ENCODE measurements at regions not wholly inside any gene's neighbourhood (a gene's known extent, or its start where the extent isn't known, plus 50 kb on each side); places are given as distances from the start of the nearest gene placed in this dataset.

DNA sequence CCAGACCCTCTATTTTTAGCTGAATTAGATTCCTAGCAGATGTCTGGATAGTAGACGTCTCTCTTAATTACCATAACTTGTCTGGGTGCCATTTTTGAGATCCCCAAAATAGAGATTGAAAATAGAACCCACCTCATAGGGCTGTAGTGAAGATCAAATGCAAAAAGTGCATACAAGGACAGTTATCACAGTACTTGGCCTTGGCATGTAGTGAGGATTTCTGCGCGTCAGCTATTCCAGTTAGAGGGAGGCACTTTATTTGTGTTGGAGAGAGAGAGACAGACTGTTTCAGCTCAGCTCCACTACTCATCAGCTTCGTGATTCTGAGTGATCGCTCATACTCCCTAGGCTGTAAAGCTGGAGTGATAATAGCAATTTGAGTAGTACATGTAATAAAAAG lies 59.6 kb upstream of the CDH13 start:
- DNase-seq = no peak
- Histone ChIP-seq H3K27ac (no peak overlapping the region), H3K9me3 (peaks cover 0 to 4% (median 0%) of the 10 kb centered on the region in 4 donors), H3K27me3 (no peaks in the 10 kb centered on the region), H3K36me3 (no peaks in the 10 kb centered on the region), H3K4me3 (no peak overlapping the region), H3K4me1 (no peaks in the 10 kb centered on the region)
- TF ChIP-seq POLR2AphosphoS5 (IDR thresholded peaks at IDR 0.05) = no peak
- TF ChIP-seq, protein P1, sequence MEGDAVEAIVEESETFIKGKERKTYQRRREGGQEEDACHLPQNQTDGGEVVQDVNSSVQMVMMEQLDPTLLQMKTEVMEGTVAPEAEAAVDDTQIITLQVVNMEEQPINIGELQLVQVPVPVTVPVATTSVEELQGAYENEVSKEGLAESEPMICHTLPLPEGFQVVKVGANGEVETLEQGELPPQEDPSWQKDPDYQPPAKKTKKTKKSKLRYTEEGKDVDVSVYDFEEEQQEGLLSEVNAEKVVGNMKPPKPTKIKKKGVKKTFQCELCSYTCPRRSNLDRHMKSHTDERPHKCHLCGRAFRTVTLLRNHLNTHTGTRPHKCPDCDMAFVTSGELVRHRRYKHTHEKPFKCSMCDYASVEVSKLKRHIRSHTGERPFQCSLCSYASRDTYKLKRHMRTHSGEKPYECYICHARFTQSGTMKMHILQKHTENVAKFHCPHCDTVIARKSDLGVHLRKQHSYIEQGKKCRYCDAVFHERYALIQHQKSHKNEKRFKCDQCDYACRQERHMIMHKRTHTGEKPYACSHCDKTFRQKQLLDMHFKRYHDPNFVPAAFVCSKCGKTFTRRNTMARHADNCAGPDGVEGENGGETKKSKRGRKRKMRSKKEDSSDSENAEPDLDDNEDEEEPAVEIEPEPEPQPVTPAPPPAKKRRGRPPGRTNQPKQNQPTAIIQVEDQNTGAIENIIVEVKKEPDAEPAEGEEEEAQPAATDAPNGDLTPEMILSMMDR (IDR thresholded peaks at IDR 0.05) = no peak
- no peak for TF ChIP-seq EP300 (IDR thresholded peaks at IDR 0.05)
- TF ChIP-seq POLR2A (IDR thresholded peaks at IDR 0.05) = no peak
- WGBS, 2 donors = 79 to 82% methylated on average over 5 of the region's 5 CpGs
- intact Hi-C loops (cut with DNase I) = no loop called here

DNA sequence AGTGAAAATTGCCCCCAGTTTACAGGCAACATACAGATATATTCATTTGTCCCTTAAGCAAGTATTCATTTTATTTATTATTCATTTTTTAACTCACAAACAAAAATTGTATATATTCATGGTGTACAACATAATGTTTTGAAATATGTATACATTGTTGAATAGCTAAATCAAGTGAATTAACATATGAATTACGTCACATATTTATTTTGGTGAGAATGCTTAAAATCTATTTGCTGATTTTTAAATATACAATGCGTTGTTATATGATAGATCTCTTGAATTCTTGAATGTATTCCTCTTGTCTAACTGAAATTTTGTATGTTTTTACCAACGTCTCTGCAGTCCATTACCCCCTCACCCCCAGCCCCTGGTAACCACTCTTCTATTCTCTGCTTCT lies 63.4 kb upstream of the CDH13 start:
- intact Hi-C loops (cut with DNase I) = no loop called here
- H3K4me3 ChIP-seq = no peak overlapping the region

DNA sequence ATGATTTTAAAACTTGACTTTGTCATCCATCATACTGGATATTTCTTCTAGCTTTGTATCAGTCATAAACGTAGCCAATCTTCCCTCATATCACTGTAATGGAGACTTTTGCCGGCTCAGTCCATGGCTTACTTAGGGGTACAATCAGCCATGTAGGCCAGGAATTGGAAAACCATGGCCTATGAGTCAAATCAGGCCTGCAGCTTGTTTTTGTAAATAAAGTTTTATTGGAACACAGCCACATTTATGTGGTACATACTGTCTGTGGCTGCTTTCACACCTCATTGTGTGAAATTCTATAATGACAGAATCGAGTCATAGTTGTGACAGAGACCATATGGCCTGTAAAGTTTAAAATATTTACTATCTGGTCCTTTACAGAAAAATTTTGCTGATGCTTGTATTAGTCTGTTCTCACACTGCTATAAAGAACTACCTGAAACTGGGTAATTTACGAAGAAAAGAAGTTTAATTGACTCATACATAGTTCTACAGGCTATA lies 64.5 kb upstream of the CDH13 start:
- no peak overlapping the region for H3K27ac ChIP-seq
- intact Hi-C loops (cut with DNase I) = no loop called here
- peaks cover 0 to 4% (median 0%) of the 10 kb centered on the region in 4 donors for H3K9me3 ChIP-seq
- no peaks in the 10 kb centered on the region for H3K27me3 ChIP-seq
- no peaks in the 10 kb centered on the region for H3K36me3 ChIP-seq
- no peak for TF ChIP-seq POLR2AphosphoS5 (IDR thresholded peaks at IDR 0.05)
- TF ChIP-seq EP300 (IDR thresholded peaks at IDR 0.05) = no peak
- TF ChIP-seq POLR2A (IDR thresholded peaks at IDR 0.05) = no peak
- TF ChIP-seq, protein P1 (IDR thresholded peaks at IDR 0.05) = no peak
- no peak overlapping the region for H3K4me3 ChIP-seq
- DNase-seq = no peak
- H3K4me1 ChIP-seq = no peaks in the 10 kb centered on the region
- WGBS, 2 donors = 81 to 91% methylated on average over 4 of the region's 4 CpGs

More for the DNA sequence above, 63.4 kb upstream of the CDH13 start:
- peaks cover 0 to 4% (median 0%) of the 10 kb centered on the region in 4 donors for H3K9me3 ChIP-seq
- no peaks in the 10 kb centered on the region for H3K27me3 ChIP-seq
- TF ChIP-seq, protein P1 (IDR thresholded peaks at IDR 0.05) = no peak
- TF ChIP-seq POLR2A (IDR thresholded peaks at IDR 0.05) (no peak), POLR2AphosphoS5 (IDR thresholded peaks at IDR 0.05) (no peak), EP300 (IDR thresholded peaks at IDR 0.05) (no peak)
- H3K36me3 ChIP-seq = no peaks in the 10 kb centered on the region
- no peaks in the 10 kb centered on the region for H3K4me1 ChIP-seq
- DNase-seq = no peak
- 82% methylated on average over 3 of the region's 3 CpGs for WGBS, 2 donors
- H3K27ac ChIP-seq = no peak overlapping the region

DNA sequence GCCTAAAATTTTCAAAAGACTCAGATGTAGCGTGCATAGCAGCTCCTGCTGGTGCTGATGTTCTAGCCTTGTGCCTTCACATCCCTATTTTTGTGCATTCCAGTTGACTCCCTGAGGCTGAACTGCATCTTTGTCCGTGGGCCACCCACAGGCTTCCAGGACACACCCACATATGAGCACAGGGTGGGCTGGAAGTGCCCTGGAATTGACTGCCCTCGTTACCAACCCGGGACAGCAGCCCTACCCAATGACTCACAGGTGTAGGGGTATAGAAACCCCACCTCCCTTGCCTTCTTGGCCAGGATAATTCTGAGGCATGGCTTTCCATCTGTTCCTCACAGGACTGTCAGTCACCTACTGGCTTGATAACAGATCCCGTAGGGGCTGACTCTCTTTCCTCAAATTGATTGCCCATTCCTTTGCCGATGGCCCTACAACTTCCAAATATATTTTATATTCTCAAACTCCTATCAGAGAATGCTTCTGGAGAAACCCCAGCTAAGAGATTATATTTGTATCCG lies 65.9 kb upstream of the CDH13 start:
- intact Hi-C loops (cut with DNase I) = no loop called here
- H3K27ac ChIP-seq = no peak overlapping the region
- H3K4me1 ChIP-seq = no peaks in the 10 kb centered on the region
- no peak for DNase-seq
- no peaks in the 10 kb centered on the region for H3K27me3 ChIP-seq
- TF ChIP-seq POLR2A (IDR thresholded peaks at IDR 0.05) (no peak), POLR2AphosphoS5 (IDR thresholded peaks at IDR 0.05) (no peak)
- TF ChIP-seq, protein P1 (IDR thresholded peaks at IDR 0.05) = no peak
- H3K36me3 ChIP-seq = no peaks in the 10 kb centered on the region
- H3K9me3 ChIP-seq = peaks cover 0 to 4% (median under 1%) of the 10 kb centered on the region in 4 donors
- no peak overlapping the region for H3K4me3 ChIP-seq
- 54 to 72% methylated on average over 7 of the region's 7 CpGs for WGBS, 2 donors

Data from sigmoid colon (tissue), 6 donors.